ENCODE measurements at regions not wholly inside any gene's neighbourhood (a gene's known extent, or its start where the extent isn't known, plus 50 kb on each side); places are given as distances from the start of the nearest gene placed in this dataset.

DNA sequence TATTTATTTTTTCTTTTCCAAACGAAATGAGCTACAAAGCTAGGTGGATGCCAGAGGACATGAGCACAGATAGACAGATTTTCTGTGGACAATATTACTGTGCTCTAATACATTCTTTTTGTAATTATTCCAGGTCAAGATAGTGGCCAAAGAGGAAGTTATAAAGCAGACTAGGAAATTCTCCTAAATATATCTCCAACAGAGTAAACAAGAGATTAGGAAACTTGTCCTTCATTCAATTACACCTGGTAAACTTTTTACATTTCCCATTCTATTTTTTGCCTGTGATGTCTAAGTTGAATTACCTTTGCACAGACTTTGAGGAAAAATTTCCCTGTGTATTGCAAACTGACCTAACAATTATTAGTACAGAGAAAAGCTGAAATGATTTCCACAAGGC, 905.5 kb upstream of the PCDH20 start:
- no peak for DNase-seq (ENCODE audit: low spot score)
- no peak for TF ChIP-seq CTCF (IDR thresholded peaks at IDR 0.05; ENCODE audit: extremely low read depth, missing control alignments)

- DNase-seq (ENCODE audit: low spot score), result peak; percentile 20
- peak; percentile 32 for TF ChIP-seq CTCF (IDR thresholded peaks at IDR 0.05; ENCODE audit: extremely low read depth, missing control alignments)
Observed at GRCh38 chr13:62320129-62321108, 904.8 kb upstream of the PCDH20 start.

- no peak for TF ChIP-seq CTCF (IDR thresholded peaks at IDR 0.05; ENCODE audit: extremely low read depth, missing control alignments)
- DNase-seq (ENCODE audit: low spot score), result no peak
Observed at GRCh38 chr13:62309904-62310303, 894.3 kb upstream of the PCDH20 start.

DNA sequence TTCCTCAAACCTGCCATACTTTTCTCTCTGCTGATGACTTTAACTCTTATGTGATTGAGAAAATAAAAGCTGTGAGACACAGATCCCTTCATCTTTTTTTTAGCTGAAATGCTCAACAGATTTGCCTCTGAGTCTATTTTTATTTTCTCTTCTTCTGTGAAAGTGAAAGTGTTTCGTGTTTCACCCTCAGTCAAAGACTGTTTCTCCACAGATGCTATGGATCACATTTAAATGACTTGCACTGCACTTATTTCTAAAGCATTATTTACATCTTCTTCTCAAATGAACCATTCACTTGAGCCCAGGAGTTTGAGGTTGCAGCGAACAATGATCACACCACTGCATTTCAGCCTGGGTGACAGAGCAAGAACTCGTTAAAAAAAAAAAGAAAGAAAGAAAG, 890.1 kb upstream of the PCDH20 start:
- peak; percentile 42 for DNase-seq (ENCODE audit: low spot score)
- TF ChIP-seq CTCF (IDR thresholded peaks at IDR 0.05; ENCODE audit: extremely low read depth, missing control alignments), result no peak

- DNase-seq (ENCODE audit: low spot score), result no peak
- TF ChIP-seq CTCF (IDR thresholded peaks at IDR 0.05; ENCODE audit: extremely low read depth, missing control alignments), result no peak
Observed at GRCh38 chr13:62302341-62302740, 886.7 kb upstream of the PCDH20 start.

- TF ChIP-seq CTCF (IDR thresholded peaks at IDR 0.05; ENCODE audit: extremely low read depth, missing control alignments), result no peak
- no peak for DNase-seq (ENCODE audit: low spot score)
Observed at GRCh38 chr13:62299988-62300387, 884.3 kb upstream of the PCDH20 start.

DNA sequence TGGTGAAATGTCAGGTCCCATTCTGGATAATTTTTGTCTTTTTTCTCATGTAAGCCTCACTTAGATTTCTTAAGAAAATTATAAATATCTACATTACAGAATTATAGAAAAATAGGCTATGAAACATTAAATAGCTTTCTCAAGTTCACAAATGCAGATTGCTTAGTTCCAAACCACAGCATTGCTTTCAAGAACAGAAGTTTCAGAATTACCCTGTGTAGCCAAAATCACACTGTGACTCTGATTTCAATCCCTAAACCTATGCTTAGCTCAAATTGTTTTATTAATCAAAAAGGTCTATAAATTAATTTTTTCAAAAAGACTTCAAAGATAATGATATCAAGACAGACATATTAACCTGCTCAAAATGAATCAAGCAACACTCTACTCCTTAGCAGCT, 881.2 kb upstream of the PCDH20 start:
- TF ChIP-seq CTCF (IDR thresholded peaks at IDR 0.05; ENCODE audit: extremely low read depth, missing control alignments), result no peak
- no peak for DNase-seq (ENCODE audit: low spot score)
